ENCODE measurements at regions not wholly inside any gene's neighbourhood (a gene's known extent, or its start where the extent isn't known, plus 50 kb on each side); places are given as distances from the start of the nearest gene placed in this dataset.

GRCh38 chr11:42545954-42546353 lies 765.8 kb upstream of the API5 start:
- H3K27ac ChIP-seq (ENCODE audit: low read depth in 1 of 2, low read length in 2 of 2): no peak overlapping the region
- intact Hi-C loops (cut with micrococcal nuclease): no loop called here
- H3K4me3 Mint-ChIP-seq: no peak overlapping the region
- H3K36me3 ChIP-seq (replicated peaks in 1 of 2; ENCODE audit: control insufficient read depth in 1 of 2, insufficient read depth in 2 of 2, low read length in 2 of 2): no peaks in the 10 kb centered on the region
- H3K4me3 ChIP-seq (replicated peaks in 1 of 3; ENCODE audit: low read depth in 2 of 3, low read length in 3 of 3): no peak overlapping the region
- H3K9ac ChIP-seq (ENCODE audit: insufficient read depth, low read length, poor library complexity, severe bottlenecking): no peak overlapping the region
- H3K27me3 ChIP-seq (ENCODE audit: control insufficient read depth in 2 of 2, insufficient read depth in 2 of 2, low read length in 2 of 2): no peaks in the 10 kb centered on the region
- peaks cover 0 to 5% (median 0%) of the 10 kb centered on the region in 7 donors for H3K9me3 Mint-ChIP-seq
- no peaks in the 10 kb centered on the region for H3K27me3 Mint-ChIP-seq (ENCODE audit: low read depth in 3 of 3)
- no peaks in the 10 kb centered on the region for H3K36me3 Mint-ChIP-seq
- no peak overlapping the region for H3K4me2 ChIP-seq (replicated peaks; ENCODE audit: extremely low read depth, low read length, poor library complexity, severe bottlenecking)
- no peaks in the 10 kb centered on the region for H3K79me2 ChIP-seq (ENCODE audit: insufficient read depth, low read length)
- no peak overlapping the region for H3K27ac Mint-ChIP-seq
- H3K9me3 ChIP-seq (replicated peaks in 1 of 2; ENCODE audit: control insufficient read depth in 1 of 2, insufficient read depth in 1 of 2, low read length in 2 of 2): no peaks in the 10 kb centered on the region
- H2AFZ ChIP-seq (ENCODE audit: insufficient read depth, low read depth, low read length, poor library complexity, severe bottlenecking): no peak overlapping the region
- TF ChIP-seq, protein P1, sequence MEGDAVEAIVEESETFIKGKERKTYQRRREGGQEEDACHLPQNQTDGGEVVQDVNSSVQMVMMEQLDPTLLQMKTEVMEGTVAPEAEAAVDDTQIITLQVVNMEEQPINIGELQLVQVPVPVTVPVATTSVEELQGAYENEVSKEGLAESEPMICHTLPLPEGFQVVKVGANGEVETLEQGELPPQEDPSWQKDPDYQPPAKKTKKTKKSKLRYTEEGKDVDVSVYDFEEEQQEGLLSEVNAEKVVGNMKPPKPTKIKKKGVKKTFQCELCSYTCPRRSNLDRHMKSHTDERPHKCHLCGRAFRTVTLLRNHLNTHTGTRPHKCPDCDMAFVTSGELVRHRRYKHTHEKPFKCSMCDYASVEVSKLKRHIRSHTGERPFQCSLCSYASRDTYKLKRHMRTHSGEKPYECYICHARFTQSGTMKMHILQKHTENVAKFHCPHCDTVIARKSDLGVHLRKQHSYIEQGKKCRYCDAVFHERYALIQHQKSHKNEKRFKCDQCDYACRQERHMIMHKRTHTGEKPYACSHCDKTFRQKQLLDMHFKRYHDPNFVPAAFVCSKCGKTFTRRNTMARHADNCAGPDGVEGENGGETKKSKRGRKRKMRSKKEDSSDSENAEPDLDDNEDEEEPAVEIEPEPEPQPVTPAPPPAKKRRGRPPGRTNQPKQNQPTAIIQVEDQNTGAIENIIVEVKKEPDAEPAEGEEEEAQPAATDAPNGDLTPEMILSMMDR (IDR thresholded peaks at IDR 0.05): no peak
- DNase-seq: no peak
- no peaks in the 10 kb centered on the region for H3K4me1 ChIP-seq (ENCODE audit: control insufficient read depth in 1 of 2, insufficient read depth in 2 of 2, low read length in 2 of 2)
- H4K20me1 ChIP-seq (ENCODE audit: insufficient read depth, low read length): no peaks in the 10 kb centered on the region
- 88% methylated on average over 1 of the region's 3 CpGs for WGBS (ENCODE audit: insufficient coverage)
- H3K4me1 Mint-ChIP-seq: no peaks in the 10 kb centered on the region

GRCh38 chr11:42552786-42553185 lies 759.0 kb upstream of the API5 start:
- H3K9ac ChIP-seq (ENCODE audit: insufficient read depth, low read length, poor library complexity, severe bottlenecking): no peak overlapping the region
- no peak overlapping the region for H3K4me3 ChIP-seq (replicated peaks in 1 of 3; ENCODE audit: low read depth in 2 of 3, low read length in 3 of 3)
- no peaks in the 10 kb centered on the region for H3K36me3 ChIP-seq (replicated peaks in 1 of 2; ENCODE audit: control insufficient read depth in 1 of 2, insufficient read depth in 2 of 2, low read length in 2 of 2)
- DNase-seq: no peak
- no peak overlapping the region for H3K27ac Mint-ChIP-seq
- intact Hi-C loops (cut with micrococcal nuclease): no loop called here
- no peaks in the 10 kb centered on the region for H3K36me3 Mint-ChIP-seq
- H3K79me2 ChIP-seq (ENCODE audit: insufficient read depth, low read length): no peaks in the 10 kb centered on the region
- no peaks in the 10 kb centered on the region for H3K27me3 Mint-ChIP-seq (ENCODE audit: low read depth in 3 of 3)
- H3K27me3 ChIP-seq (ENCODE audit: control insufficient read depth in 2 of 2, insufficient read depth in 2 of 2, low read length in 2 of 2): no peaks in the 10 kb centered on the region
- H3K9me3 Mint-ChIP-seq: no peaks in the 10 kb centered on the region
- TF ChIP-seq, protein P1 (IDR thresholded peaks at IDR 0.05): no peak
- no peak overlapping the region for H3K4me3 Mint-ChIP-seq
- H3K4me1 ChIP-seq (ENCODE audit: control insufficient read depth in 1 of 2, insufficient read depth in 2 of 2, low read length in 2 of 2): no peaks in the 10 kb centered on the region
- H3K27ac ChIP-seq (ENCODE audit: low read depth in 1 of 2, low read length in 2 of 2): no peak overlapping the region
- no peak overlapping the region for H2AFZ ChIP-seq (ENCODE audit: insufficient read depth, low read depth, low read length, poor library complexity, severe bottlenecking)
- H3K9me3 ChIP-seq (replicated peaks in 1 of 2; ENCODE audit: control insufficient read depth in 1 of 2, insufficient read depth in 1 of 2, low read length in 2 of 2): no peaks in the 10 kb centered on the region
- H3K4me2 ChIP-seq (replicated peaks; ENCODE audit: extremely low read depth, low read length, poor library complexity, severe bottlenecking): no peak overlapping the region
- 40% methylated on average over 2 of the region's 3 CpGs for WGBS (ENCODE audit: insufficient coverage)
- H4K20me1 ChIP-seq (ENCODE audit: insufficient read depth, low read length): no peaks in the 10 kb centered on the region
- H3K4me1 Mint-ChIP-seq: no peaks in the 10 kb centered on the region
